ENCODE measurements at regions not wholly inside any gene's neighbourhood (a gene's known extent, or its start where the extent isn't known, plus 50 kb on each side); places are given as distances from the start of the nearest gene placed in this dataset.

DNA sequence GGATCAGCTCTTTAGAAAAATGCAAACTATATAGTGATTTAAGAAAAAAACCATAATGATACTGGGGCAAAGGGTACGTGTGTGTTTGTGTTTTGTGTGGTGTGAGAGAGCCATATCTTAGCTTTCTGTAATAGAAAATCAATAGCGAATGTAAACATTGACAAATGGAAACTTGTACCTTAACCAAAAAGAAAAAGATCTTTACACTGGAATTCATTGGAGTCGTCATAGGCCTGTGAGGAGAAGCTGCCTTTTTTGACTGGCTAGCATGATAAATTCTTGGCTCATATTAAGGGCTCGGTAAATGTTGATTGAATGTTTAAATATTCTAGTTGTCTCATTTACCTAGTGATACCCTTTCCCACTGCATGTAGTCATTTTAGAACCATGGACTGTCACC, 161.8 kb upstream of the ASCC3 start:
- ATAC-seq, result no peak
- no peaks in the 10 kb centered on the region for H3K36me3 Mint-ChIP-seq (ENCODE audit: low read depth)
- no peak for DNase-seq
- no peaks in the 10 kb centered on the region for H3K4me1 Mint-ChIP-seq
- no peak overlapping the region for H3K4me3 Mint-ChIP-seq
- H3K27ac Mint-ChIP-seq, result no peak overlapping the region
- H3K27me3 Mint-ChIP-seq, result no peaks in the 10 kb centered on the region
- no peaks in the 10 kb centered on the region for H3K9me3 ChIP-seq (ENCODE audit: control insufficient read depth, low read length, poor library complexity, severe bottlenecking)

- H3K27ac Mint-ChIP-seq, result no peak overlapping the region
- no peaks in the 10 kb centered on the region for H3K4me1 Mint-ChIP-seq
- no peaks in the 10 kb centered on the region for H3K9me3 ChIP-seq (ENCODE audit: control insufficient read depth, low read length, poor library complexity, severe bottlenecking)
- ATAC-seq (no peak), DNase-seq (no peak)
- peaks cover 2% of the 10 kb centered on the region for H3K36me3 Mint-ChIP-seq (ENCODE audit: low read depth)
- no peaks in the 10 kb centered on the region for H3K27me3 Mint-ChIP-seq
- no peak overlapping the region for H3K4me3 Mint-ChIP-seq
These were observed 177.2 kb upstream of the ASCC3 start for GRCh38 chr6:101058296-101058695.

DNA sequence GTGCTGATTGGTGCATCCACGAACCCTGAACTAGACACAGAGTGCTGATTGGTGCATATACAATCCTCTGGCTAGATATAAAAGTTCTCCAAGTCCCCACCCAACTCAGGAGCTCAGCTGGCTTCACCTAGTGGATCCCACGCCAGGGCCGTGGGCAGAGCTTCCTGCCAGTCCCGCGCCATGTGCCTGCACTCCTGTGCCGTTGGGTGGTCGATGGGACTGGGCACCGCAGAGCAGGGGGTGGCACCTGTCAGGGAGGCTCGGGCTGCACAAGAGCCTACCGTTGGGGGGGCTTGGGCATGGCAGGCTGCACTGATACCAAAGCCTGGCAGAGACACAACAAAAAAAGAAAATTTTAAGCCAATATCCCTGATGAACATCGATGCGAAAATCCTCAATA, 185.4 kb upstream of the ASCC3 start:
- no peaks in the 10 kb centered on the region for H3K4me1 Mint-ChIP-seq
- DNase-seq (no peak), ATAC-seq (no peak)
- H3K27ac Mint-ChIP-seq, result no peak overlapping the region
- H3K36me3 Mint-ChIP-seq (ENCODE audit: low read depth), result no peaks in the 10 kb centered on the region
- H3K4me3 Mint-ChIP-seq, result no peak overlapping the region
- H3K27me3 Mint-ChIP-seq, result no peaks in the 10 kb centered on the region
- no peaks in the 10 kb centered on the region for H3K9me3 ChIP-seq (ENCODE audit: control insufficient read depth, low read length, poor library complexity, severe bottlenecking)

- no peaks in the 10 kb centered on the region for H3K36me3 Mint-ChIP-seq (ENCODE audit: low read depth)
- no peaks in the 10 kb centered on the region for H3K27me3 Mint-ChIP-seq
- no peaks in the 10 kb centered on the region for H3K4me1 Mint-ChIP-seq
- no peak overlapping the region for H3K27ac Mint-ChIP-seq
- H3K4me3 Mint-ChIP-seq, result no peak overlapping the region
- no peaks in the 10 kb centered on the region for H3K9me3 ChIP-seq (ENCODE audit: control insufficient read depth, low read length, poor library complexity, severe bottlenecking)
- ATAC-seq (no peak), DNase-seq (no peak)
These were observed 188.2 kb upstream of the ASCC3 start for GRCh38 chr6:101069191-101069795.

DNA sequence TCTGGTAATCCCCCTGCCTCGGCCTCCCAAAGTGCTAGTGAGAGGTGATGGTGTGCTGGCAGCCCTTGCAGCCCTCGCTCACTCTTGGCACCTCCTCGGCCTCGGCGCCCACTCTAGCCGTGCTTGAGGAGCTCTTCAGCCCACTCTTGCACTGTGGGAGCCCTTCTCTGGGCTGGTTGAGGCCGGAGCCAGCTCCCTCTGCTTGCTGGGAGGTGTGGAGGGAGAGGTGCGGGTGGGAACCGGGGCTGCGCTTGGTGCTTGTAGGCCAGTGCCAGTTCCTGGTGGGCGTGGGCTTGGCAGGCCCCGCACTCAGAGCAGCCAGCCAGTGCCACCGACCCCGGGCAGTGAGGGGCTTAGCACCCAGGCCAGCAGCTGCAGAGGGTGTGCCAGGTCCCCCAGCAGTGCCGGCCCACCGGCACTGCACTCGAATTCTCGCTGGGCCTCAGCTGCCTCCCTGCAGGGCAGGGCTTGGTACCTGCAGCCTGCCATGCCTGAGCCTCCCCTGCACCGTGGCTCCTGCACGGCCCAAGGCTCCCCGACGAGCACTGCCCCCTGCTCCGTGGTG, 189.0 kb upstream of the ASCC3 start:
- Mint-ChIP-seq H3K27me3 (no peaks in the 10 kb centered on the region), H3K27ac (no peak overlapping the region), H3K4me3 (no peak overlapping the region), H3K4me1 (no peaks in the 10 kb centered on the region), H3K36me3 (ENCODE audit: low read depth) (no peaks in the 10 kb centered on the region)
- DNase-seq (no peak), ATAC-seq (no peak)
- no peaks in the 10 kb centered on the region for H3K9me3 ChIP-seq (ENCODE audit: control insufficient read depth, low read length, poor library complexity, severe bottlenecking)

- Mint-ChIP-seq H3K27me3 (no peaks in the 10 kb centered on the region), H3K4me3 (no peak overlapping the region), H3K4me1 (no peaks in the 10 kb centered on the region), H3K27ac (no peak overlapping the region), H3K36me3 (ENCODE audit: low read depth) (no peaks in the 10 kb centered on the region)
- ATAC-seq (no peak), DNase-seq (no peak)
- no peaks in the 10 kb centered on the region for H3K9me3 ChIP-seq (ENCODE audit: control insufficient read depth, low read length, poor library complexity, severe bottlenecking)
These were observed 196.2 kb upstream of the ASCC3 start for GRCh38 chr6:101077344-101077743.

GRCh38 chr6:101079696-101080270, 198.7 kb upstream of the ASCC3 start:
- no peak for ATAC-seq
- DNase-seq, result no peak
- Mint-ChIP-seq H3K4me3 (no peak overlapping the region), H3K4me1 (no peaks in the 10 kb centered on the region), H3K36me3 (ENCODE audit: low read depth) (no peaks in the 10 kb centered on the region), H3K27ac (no peak overlapping the region), H3K27me3 (no peaks in the 10 kb centered on the region)
- no peaks in the 10 kb centered on the region for H3K9me3 ChIP-seq (ENCODE audit: control insufficient read depth, low read length, poor library complexity, severe bottlenecking)

- Mint-ChIP-seq H3K4me3 (no peak overlapping the region), H3K27ac (no peak overlapping the region), H3K36me3 (ENCODE audit: low read depth) (no peaks in the 10 kb centered on the region), H3K27me3 (no peaks in the 10 kb centered on the region), H3K4me1 (no peaks in the 10 kb centered on the region)
- H3K9me3 ChIP-seq (ENCODE audit: control insufficient read depth, low read length, poor library complexity, severe bottlenecking), result no peaks in the 10 kb centered on the region
- ATAC-seq, result no peak
- DNase-seq, result no peak
These were observed 199.5 kb upstream of the ASCC3 start for GRCh38 chr6:101080597-101080996.

DNA sequence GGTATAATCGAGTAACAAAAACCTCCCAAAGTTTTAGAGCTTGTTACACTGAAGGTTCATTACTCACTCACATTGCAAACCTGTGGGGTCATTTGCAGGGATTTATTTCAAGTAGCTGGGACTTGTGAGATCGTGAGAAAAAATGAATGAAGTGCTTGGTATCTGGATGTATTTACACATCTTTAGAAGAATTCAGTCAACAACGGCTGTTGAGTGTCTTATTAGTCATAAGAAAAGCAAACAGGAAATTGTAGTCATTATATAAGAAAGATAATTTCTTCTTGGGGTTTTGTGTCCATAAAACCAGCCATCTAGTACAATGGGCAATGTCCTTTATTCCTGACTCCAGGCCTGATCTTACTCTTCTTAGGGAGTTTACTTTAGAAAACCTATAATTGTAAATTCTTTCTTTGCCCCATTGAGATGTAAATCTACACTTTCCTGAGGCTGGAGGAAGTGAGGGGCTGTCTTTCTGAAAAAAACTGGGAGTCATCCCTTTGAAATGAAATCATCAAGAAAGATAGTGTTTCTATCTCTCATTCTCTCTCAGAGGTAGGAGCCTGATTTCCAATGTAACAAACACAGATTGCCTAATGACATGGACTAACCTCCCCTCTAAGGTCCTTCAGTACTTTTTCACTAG, 202.5 kb upstream of the ASCC3 start:
- Mint-ChIP-seq H3K27me3 (no peaks in the 10 kb centered on the region), H3K36me3 (ENCODE audit: low read depth) (no peaks in the 10 kb centered on the region), H3K27ac (no peak overlapping the region), H3K4me1 (no peaks in the 10 kb centered on the region), H3K4me3 (no peak overlapping the region)
- H3K9me3 ChIP-seq (ENCODE audit: control insufficient read depth, low read length, poor library complexity, severe bottlenecking), result no peaks in the 10 kb centered on the region
- ATAC-seq, result no peak
- DNase-seq, result no peak

DNA sequence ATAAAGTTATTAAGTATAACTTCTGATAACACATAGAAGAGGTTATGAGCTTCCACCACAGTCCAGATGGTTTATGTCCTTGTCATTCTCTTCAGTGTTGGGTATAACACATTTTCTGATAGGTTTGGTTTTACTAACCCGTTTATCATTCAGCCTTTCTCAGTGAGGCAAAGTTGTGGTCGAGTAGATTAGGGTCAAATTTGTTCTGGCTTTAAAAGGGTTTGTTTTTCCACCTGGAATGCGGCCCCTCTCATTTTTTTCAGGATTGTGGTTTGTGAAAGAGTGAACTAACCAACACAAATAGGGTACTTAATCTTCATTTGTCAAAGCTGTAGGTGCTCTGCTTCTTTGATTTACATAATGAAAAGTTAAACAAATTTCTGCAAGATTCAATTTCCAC, 204.2 kb upstream of the ASCC3 start:
- no peaks in the 10 kb centered on the region for H3K9me3 ChIP-seq (ENCODE audit: control insufficient read depth, low read length, poor library complexity, severe bottlenecking)
- Mint-ChIP-seq H3K4me1 (no peaks in the 10 kb centered on the region), H3K36me3 (ENCODE audit: low read depth) (no peaks in the 10 kb centered on the region), H3K27me3 (no peaks in the 10 kb centered on the region), H3K4me3 (no peak overlapping the region), H3K27ac (no peak overlapping the region)
- DNase-seq, result no peak
- ATAC-seq, result no peak

DNA sequence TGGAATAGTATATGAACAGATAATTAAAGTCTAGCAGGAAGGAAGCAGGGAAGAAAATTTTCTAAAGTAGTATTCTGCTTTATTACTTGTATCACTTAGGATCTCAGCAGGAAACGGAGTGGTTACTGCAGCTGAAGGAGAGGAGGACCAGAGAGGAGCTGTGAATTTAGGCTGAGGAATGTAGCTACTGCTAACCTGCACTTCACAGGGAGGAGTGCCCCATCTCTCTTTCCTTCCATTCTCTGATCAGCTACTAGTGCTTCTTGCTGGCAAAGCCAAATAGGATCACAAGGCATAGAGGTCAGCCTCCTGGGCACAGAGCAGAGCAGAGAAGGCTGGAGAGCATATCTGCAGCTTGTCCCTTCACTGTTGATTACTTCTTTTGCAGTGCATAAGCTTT, 205.3 kb upstream of the ASCC3 start:
- H3K27me3 Mint-ChIP-seq, result no peaks in the 10 kb centered on the region
- no peak for DNase-seq
- H3K36me3 Mint-ChIP-seq (ENCODE audit: low read depth), result no peaks in the 10 kb centered on the region
- H3K4me3 Mint-ChIP-seq, result no peak overlapping the region
- no peak for ATAC-seq
- H3K27ac Mint-ChIP-seq, result no peak overlapping the region
- no peaks in the 10 kb centered on the region for H3K9me3 ChIP-seq (ENCODE audit: control insufficient read depth, low read length, poor library complexity, severe bottlenecking)
- H3K4me1 Mint-ChIP-seq, result no peaks in the 10 kb centered on the region

- ATAC-seq, result no peak
- H3K36me3 Mint-ChIP-seq (ENCODE audit: low read depth), result no peaks in the 10 kb centered on the region
- DNase-seq, result no peak
- H3K9me3 ChIP-seq (ENCODE audit: control insufficient read depth, low read length, poor library complexity, severe bottlenecking), result no peaks in the 10 kb centered on the region
- H3K27me3 Mint-ChIP-seq, result no peaks in the 10 kb centered on the region
- no peaks in the 10 kb centered on the region for H3K4me1 Mint-ChIP-seq
- H3K4me3 Mint-ChIP-seq, result no peak overlapping the region
- H3K27ac Mint-ChIP-seq, result no peak overlapping the region
These were observed 207.5 kb upstream of the ASCC3 start for GRCh38 chr6:101088594-101088993.

DNA sequence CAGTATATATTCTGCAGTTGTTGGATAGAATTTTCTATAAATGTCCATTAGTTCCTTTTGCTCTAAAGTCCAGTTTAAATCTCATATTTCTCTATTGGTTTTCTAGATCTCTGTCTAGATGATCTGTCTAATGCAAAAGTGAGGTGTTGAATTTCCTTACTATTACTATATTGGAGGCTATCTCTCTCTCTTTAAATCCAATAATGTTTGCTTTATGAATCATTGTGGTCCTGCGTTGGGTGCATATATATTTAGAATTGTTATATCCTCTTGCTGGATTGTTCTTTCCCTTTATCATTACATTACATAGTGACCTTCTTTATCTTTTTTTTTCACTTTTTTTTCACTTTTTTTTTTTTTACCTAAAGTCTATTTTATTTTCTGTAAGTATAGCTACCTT, 208.5 kb upstream of the ASCC3 start:
- no peak for DNase-seq
- Mint-ChIP-seq H3K4me1 (no peaks in the 10 kb centered on the region), H3K36me3 (ENCODE audit: low read depth) (no peaks in the 10 kb centered on the region), H3K27me3 (no peaks in the 10 kb centered on the region), H3K4me3 (no peak overlapping the region), H3K27ac (no peak overlapping the region)
- no peak for ATAC-seq
- no peaks in the 10 kb centered on the region for H3K9me3 ChIP-seq (ENCODE audit: control insufficient read depth, low read length, poor library complexity, severe bottlenecking)

GRCh38 chr6:101090281-101090680, 209.2 kb upstream of the ASCC3 start:
- no peaks in the 10 kb centered on the region for H3K9me3 ChIP-seq (ENCODE audit: control insufficient read depth, low read length, poor library complexity, severe bottlenecking)
- H3K27me3 Mint-ChIP-seq, result no peaks in the 10 kb centered on the region
- ATAC-seq (no peak), DNase-seq (no peak)
- H3K27ac Mint-ChIP-seq, result no peak overlapping the region
- no peak overlapping the region for H3K4me3 Mint-ChIP-seq
- H3K4me1 Mint-ChIP-seq, result no peaks in the 10 kb centered on the region
- no peaks in the 10 kb centered on the region for H3K36me3 Mint-ChIP-seq (ENCODE audit: low read depth)
